SK-N-MC (cell line): ENCODE measurements at regions not wholly inside any gene's neighbourhood (a gene's known extent, or its start where the extent isn't known, plus 50 kb on each side); places are given as distances from the start of the nearest gene placed in this dataset.

Experiments used
- EZH2 ChIP-seq: fragments of 200-600 bp; sonication (generic); IDR thresholded peaks from one replicate; pipeline ENCODE4 v1.6.1; 2017; ENCODE audit warnings: antibody characterized with exemption
- FOXP2 ChIP-seq: optimal IDR thresholded peaks from 2 replicates; pipeline ENCODE3; 2011; ENCODE audit warnings: mild to moderate bottlenecking, moderate library complexity; ENCODE audit not compliant: insufficient read depth; ENCODE audit errors: extremely low read length, control extremely low read depth
- POLR2AphosphoS5 ChIP-seq: IDR thresholded peaks from 2 replicates; pipeline ENCODE4 v1.6.1; 2012; ENCODE audit warnings: mild to moderate bottlenecking, low read depth, low read length, borderline replicate concordance

- TF ChIP-seq FOXP2: no peak
- no peak for TF ChIP-seq EZH2
- TF ChIP-seq POLR2AphosphoS5: no peak
Measured at GRCh38 chr6:6996124-6996523, 111.6 kb upstream of the RREB1 start.
